ENCODE measurements at regions not wholly inside any gene's neighbourhood (a gene's known extent, or its start where the extent isn't known, plus 50 kb on each side); places are given as distances from the start of the nearest gene placed in this dataset.

DNA sequence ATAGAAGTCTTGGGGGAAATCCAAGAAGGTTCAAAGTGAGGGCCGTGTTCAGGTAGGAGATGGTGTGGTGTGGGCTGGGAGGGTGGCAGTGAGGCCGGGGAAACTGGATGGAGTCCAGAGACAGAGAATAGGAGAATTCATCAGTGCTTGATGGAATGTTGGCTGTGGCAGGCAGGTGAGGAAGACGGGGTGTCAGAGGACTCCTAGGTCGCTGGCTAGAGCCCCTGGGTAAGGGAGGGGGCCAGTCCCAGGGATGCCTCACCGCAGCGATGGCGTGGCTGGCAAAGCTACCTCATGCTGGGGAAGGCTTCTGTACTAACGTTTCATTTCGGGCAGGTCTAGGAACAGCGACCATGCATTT lies 373.0 kb downstream of the RPS24 start:
- peak overlapping the region; percentile 23 for H3K4me3 ChIP-seq (ENCODE audit: low read depth, low read length, poor library complexity, severe bottlenecking)
- no peaks in the 10 kb centered on the region for H3F3A ChIP-seq (ENCODE audit: insufficient read depth, low read length)
- no peaks in the 10 kb centered on the region for H3K4me1 ChIP-seq (ENCODE audit: insufficient read depth, low read length, severe bottlenecking)
- H3K36me3 ChIP-seq (ENCODE audit: insufficient read depth, low read length), result no peaks in the 10 kb centered on the region
- no peaks in the 10 kb centered on the region for H3K9me2 ChIP-seq (ENCODE audit: low read depth, low read length)
- H4K20me1 ChIP-seq (ENCODE audit: insufficient read depth, low read length), result no peaks in the 10 kb centered on the region
- H3K4me2 ChIP-seq (ENCODE audit: low read length), result no peak overlapping the region
- H3K27me3 ChIP-seq (ENCODE audit: insufficient read depth, low read length), result no peaks in the 10 kb centered on the region
- no peaks in the 10 kb centered on the region for H3K79me2 ChIP-seq (ENCODE audit: insufficient read depth, low read length)
- H2AFZ ChIP-seq (ENCODE audit: low read length), result no peak overlapping the region
- H3K9ac ChIP-seq (ENCODE audit: low read length), result no peak overlapping the region
- H3K27ac ChIP-seq (ENCODE audit: low read depth, low read length, poor library complexity, severe bottlenecking), result no peak overlapping the region
- H3K9me3 ChIP-seq (ENCODE audit: low read length), result no peaks in the 10 kb centered on the region
- TF ChIP-seq, protein P1, sequence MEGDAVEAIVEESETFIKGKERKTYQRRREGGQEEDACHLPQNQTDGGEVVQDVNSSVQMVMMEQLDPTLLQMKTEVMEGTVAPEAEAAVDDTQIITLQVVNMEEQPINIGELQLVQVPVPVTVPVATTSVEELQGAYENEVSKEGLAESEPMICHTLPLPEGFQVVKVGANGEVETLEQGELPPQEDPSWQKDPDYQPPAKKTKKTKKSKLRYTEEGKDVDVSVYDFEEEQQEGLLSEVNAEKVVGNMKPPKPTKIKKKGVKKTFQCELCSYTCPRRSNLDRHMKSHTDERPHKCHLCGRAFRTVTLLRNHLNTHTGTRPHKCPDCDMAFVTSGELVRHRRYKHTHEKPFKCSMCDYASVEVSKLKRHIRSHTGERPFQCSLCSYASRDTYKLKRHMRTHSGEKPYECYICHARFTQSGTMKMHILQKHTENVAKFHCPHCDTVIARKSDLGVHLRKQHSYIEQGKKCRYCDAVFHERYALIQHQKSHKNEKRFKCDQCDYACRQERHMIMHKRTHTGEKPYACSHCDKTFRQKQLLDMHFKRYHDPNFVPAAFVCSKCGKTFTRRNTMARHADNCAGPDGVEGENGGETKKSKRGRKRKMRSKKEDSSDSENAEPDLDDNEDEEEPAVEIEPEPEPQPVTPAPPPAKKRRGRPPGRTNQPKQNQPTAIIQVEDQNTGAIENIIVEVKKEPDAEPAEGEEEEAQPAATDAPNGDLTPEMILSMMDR (IDR thresholded peaks at IDR 0.05; ENCODE audit: low read length), result no peak
- TF ChIP-seq EZH2 (IDR thresholded peaks at IDR 0.05; ENCODE audit: borderline replicate concordance, low read length), result no peak

DNA sequence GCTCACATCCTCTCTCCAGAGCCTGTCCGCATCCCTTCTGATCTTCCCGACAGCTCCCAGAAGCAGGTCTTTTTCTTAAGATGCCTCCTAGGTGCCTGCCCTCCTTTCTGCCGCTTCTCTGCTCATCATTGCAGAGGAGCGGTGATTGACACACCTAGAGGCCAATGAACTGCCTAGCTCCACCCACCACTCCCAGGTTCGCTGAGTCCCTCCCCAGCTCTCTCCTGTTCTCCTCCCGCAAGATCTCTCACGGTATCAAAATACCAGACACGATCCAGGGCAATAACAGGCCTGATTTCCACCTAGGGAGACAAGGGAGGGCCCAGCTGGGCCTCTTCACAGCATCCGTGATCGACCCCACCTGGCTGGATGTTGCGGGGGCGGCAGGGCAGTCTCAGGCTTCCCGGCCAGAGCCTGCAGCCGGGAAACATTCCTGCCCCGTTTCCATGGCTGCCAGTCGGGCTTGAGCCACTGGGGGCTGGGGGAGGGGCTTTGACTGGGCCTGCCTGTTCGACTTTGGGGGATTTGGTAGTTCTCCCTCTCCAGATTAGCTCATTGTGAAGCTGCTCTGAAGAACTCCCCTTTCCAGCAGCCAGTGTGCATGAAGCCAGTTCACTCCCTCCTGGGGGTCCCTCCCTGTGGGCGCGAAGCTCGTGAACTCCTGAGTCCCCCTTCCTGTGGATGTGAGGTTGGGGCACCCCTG lies 373.5 kb downstream of the RPS24 start:
- H3K4me1 ChIP-seq (ENCODE audit: insufficient read depth, low read length, severe bottlenecking), result no peaks in the 10 kb centered on the region
- H3K27ac ChIP-seq (ENCODE audit: low read depth, low read length, poor library complexity, severe bottlenecking), result no peak overlapping the region
- H3K9me3 ChIP-seq (ENCODE audit: low read length), result no peaks in the 10 kb centered on the region
- no peak overlapping the region for H2AFZ ChIP-seq (ENCODE audit: low read length)
- no peak for TF ChIP-seq EZH2 (IDR thresholded peaks at IDR 0.05; ENCODE audit: borderline replicate concordance, low read length)
- TF ChIP-seq, protein P1 (IDR thresholded peaks at IDR 0.05; ENCODE audit: low read length), result no peak
- no peaks in the 10 kb centered on the region for H3K79me2 ChIP-seq (ENCODE audit: insufficient read depth, low read length)
- H3K36me3 ChIP-seq (ENCODE audit: insufficient read depth, low read length), result no peaks in the 10 kb centered on the region
- peak overlapping the region; percentile 23 for H3K4me3 ChIP-seq (ENCODE audit: low read depth, low read length, poor library complexity, severe bottlenecking)
- H3K9me2 ChIP-seq (ENCODE audit: low read depth, low read length), result no peaks in the 10 kb centered on the region
- peak overlapping the region; percentile 47 for H3K4me2 ChIP-seq (ENCODE audit: low read length)
- no peaks in the 10 kb centered on the region for H4K20me1 ChIP-seq (ENCODE audit: insufficient read depth, low read length)
- no peaks in the 10 kb centered on the region for H3F3A ChIP-seq (ENCODE audit: insufficient read depth, low read length)
- H3K9ac ChIP-seq (ENCODE audit: low read length), result no peak overlapping the region
- H3K27me3 ChIP-seq (ENCODE audit: insufficient read depth, low read length), result no peaks in the 10 kb centered on the region

DNA sequence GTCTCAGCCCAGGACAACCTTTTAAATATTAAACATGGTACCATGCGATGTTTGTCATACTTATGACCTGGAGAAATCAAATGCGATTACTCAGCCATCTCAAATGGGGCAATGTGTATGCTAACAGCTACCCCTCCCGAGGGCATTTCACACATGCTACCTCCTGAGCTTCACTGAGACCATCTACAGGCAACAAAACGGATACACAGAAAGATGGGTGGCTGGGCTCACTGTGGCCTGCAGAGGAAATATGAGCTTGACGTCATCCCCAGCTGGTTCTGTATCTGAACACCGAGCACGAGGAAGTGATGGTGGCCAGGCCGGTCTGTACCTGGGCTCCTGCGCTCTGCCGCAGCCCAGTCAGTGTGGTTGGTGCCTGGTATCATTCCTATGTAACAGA lies 374.3 kb downstream of the RPS24 start:
- Histone ChIP-seq H3K4me3 (ENCODE audit: low read depth, low read length, poor library complexity, severe bottlenecking) (no peak overlapping the region), H3F3A (ENCODE audit: insufficient read depth, low read length) (no peaks in the 10 kb centered on the region), H3K4me1 (ENCODE audit: insufficient read depth, low read length, severe bottlenecking) (no peaks in the 10 kb centered on the region), H2AFZ (ENCODE audit: low read length) (no peak overlapping the region), H3K79me2 (ENCODE audit: insufficient read depth, low read length) (no peaks in the 10 kb centered on the region), H3K36me3 (ENCODE audit: insufficient read depth, low read length) (no peaks in the 10 kb centered on the region), H3K9ac (ENCODE audit: low read length) (no peak overlapping the region), H3K27me3 (ENCODE audit: insufficient read depth, low read length) (no peaks in the 10 kb centered on the region), H3K9me2 (ENCODE audit: low read depth, low read length) (no peaks in the 10 kb centered on the region), H3K4me2 (ENCODE audit: low read length) (no peak overlapping the region), H4K20me1 (ENCODE audit: insufficient read depth, low read length) (no peaks in the 10 kb centered on the region), H3K9me3 (ENCODE audit: low read length) (no peaks in the 10 kb centered on the region), H3K27ac (ENCODE audit: low read depth, low read length, poor library complexity, severe bottlenecking) (no peak overlapping the region)
- TF ChIP-seq, protein P1 (IDR thresholded peaks at IDR 0.05; ENCODE audit: low read length), result no peak
- no peak for TF ChIP-seq EZH2 (IDR thresholded peaks at IDR 0.05; ENCODE audit: borderline replicate concordance, low read length)
